SK-N-SH treated with all-trans-retinoic acid at 6 μM for 48 hours (cell line): ENCODE measurements at regions not wholly inside any gene's neighbourhood (a gene's known extent, or its start where the extent isn't known, plus 50 kb on each side); places are given as distances from the start of the nearest gene placed in this dataset.

Experiments used
- ATAC-seq: fragments of 200-7000 bp; cut with Tn5 transposase; 3 replicates; pipeline ENCODE4 v1.9.1; 2020; ENCODE audit warnings: mild to moderate bottlenecking, moderate library complexity
- ARNTL ChIP-seq: fragments of 450-650 bp; formaldehyde crosslinking; IDR thresholded peaks from 2 replicates; pipeline ENCODE4 v1.5.0; 2020; ENCODE audit warnings: low read depth, mild to moderate bottlenecking, moderate library complexity, borderline replicate concordance
- BACH2 ChIP-seq: fragments of 250-450 bp; sonication (Bioruptor Pico); IDR thresholded peaks from 2 replicates; pipeline ENCODE4 v1.9.0; 2021; ENCODE audit warnings: mild to moderate bottlenecking, borderline replicate concordance
- ESRRG ChIP-seq: fragments of 250-450 bp; sonication (Bioruptor Pico); IDR thresholded peaks from 2 replicates; pipeline ENCODE4 v1.6.1; 2021; ENCODE audit warnings: mild to moderate bottlenecking
- GLIS3 ChIP-seq: fragments of 250-450 bp; sonication (Bioruptor Pico); IDR thresholded peaks from 2 replicates; pipeline ENCODE4 v1.5.0; 2020; ENCODE audit warnings: mild to moderate bottlenecking, moderate library complexity
- ISL1 ChIP-seq: fragments of 250-450 bp; sonication (Bioruptor Pico); IDR thresholded peaks from 2 replicates; pipeline ENCODE4 v2.1.2; 2022; ENCODE audit warnings: mild to moderate bottlenecking, moderate library complexity
- OSR1 ChIP-seq: fragments of 250-450 bp; sonication (Bioruptor Pico); IDR thresholded peaks from 2 replicates; pipeline ENCODE4 v1.8.0; 2022; ENCODE audit warnings: moderate library complexity, mild to moderate bottlenecking, inconsistent platforms
- PPARA ChIP-seq: fragments of 250-450 bp; sonication (Bioruptor Pico); IDR thresholded peaks from 2 replicates; pipeline ENCODE4 v1.5.0; 2020; ENCODE audit warnings: mild to moderate bottlenecking, borderline replicate concordance
- RARB ChIP-seq: fragments of 250-450 bp; sonication (Bioruptor Pico); IDR thresholded peaks from 2 replicates; pipeline ENCODE4 v1.8.0; 2021; ENCODE audit warnings: mild to moderate bottlenecking, moderate library complexity
- SNAI2 ChIP-seq: fragments of 250-450 bp; sonication (Bioruptor Pico); IDR thresholded peaks from 2 replicates; pipeline ENCODE4 v1.5.0; 2020; ENCODE audit warnings: mild to moderate bottlenecking, moderate library complexity
- TCF4 ChIP-seq: fragments of 250-450 bp; sonication (Bioruptor Pico); IDR thresholded peaks from 2 replicates; pipeline ENCODE4 v1.8.0; 2021; ENCODE audit warnings: mild to moderate bottlenecking, moderate library complexity, borderline replicate concordance
- ZC3H10 ChIP-seq: fragments of 250-450 bp; sonication (Bioruptor Pico); IDR thresholded peaks from 2 replicates; pipeline ENCODE4 v1.5.1; 2021; ENCODE audit warnings: mild to moderate bottlenecking, moderate library complexity
- ZFP3 ChIP-seq: fragments of 250-450 bp; sonication (Bioruptor Pico); IDR thresholded peaks from 2 replicates; pipeline ENCODE4 v1.5.0; 2020; ENCODE audit warnings: mild to moderate bottlenecking, moderate library complexity
- ZFP30 ChIP-seq: fragments of 450-650 bp; formaldehyde crosslinking; IDR thresholded peaks from 2 replicates; pipeline ENCODE4 v1.5.0; 2022; ENCODE audit warnings: mild to moderate bottlenecking, moderate library complexity
- ZNF565 ChIP-seq: fragments of 450-650 bp; formaldehyde crosslinking; conservative IDR thresholded peaks from 2 replicates; pipeline ENCODE4 v1.5.0; 2020; ENCODE audit warnings: low read depth, mild to moderate bottlenecking, moderate library complexity
- ZNF70 ChIP-seq: fragments of 450-650 bp; formaldehyde crosslinking; IDR thresholded peaks from 2 replicates; pipeline ENCODE4 v1.5.0; 2020; ENCODE audit warnings: mild to moderate bottlenecking, moderate library complexity
- ZNF8 ChIP-seq: fragments of 450-650 bp; formaldehyde crosslinking; IDR thresholded peaks from 2 replicates; pipeline ENCODE4 v1.5.0; 2020; ENCODE audit warnings: mild to moderate bottlenecking, moderate library complexity
- TF ChIP-seq, protein P1 (sequence below): fragments of 250-450 bp; sonication (Bioruptor Pico); IDR thresholded peaks from 2 replicates; pipeline ENCODE4 v1.8.0; 2020; ENCODE audit warnings: mild to moderate bottlenecking, moderate library complexity, borderline replicate concordance
- TF ChIP-seq, protein P2 (sequence below): fragments of 250-450 bp; sonication (Bioruptor Pico); IDR thresholded peaks from 2 replicates; pipeline ENCODE4 v1.5.1; 2020; ENCODE audit warnings: low read depth, mild to moderate bottlenecking, moderate library complexity
- TF ChIP-seq, protein P3 (sequence below): fragments of 250-450 bp; sonication (Bioruptor Pico); IDR thresholded peaks from 2 replicates; pipeline ENCODE4 v1.5.0; 2020; ENCODE audit warnings: mild to moderate bottlenecking, moderate library complexity
- TF ChIP-seq, protein P4 (sequence below): fragments of 250-450 bp; sonication (Bioruptor Pico); IDR thresholded peaks from 2 replicates; pipeline ENCODE4 v1.8.0; 2021; ENCODE audit warnings: low read depth, mild to moderate bottlenecking, moderate library complexity, borderline replicate concordance

DNA sequence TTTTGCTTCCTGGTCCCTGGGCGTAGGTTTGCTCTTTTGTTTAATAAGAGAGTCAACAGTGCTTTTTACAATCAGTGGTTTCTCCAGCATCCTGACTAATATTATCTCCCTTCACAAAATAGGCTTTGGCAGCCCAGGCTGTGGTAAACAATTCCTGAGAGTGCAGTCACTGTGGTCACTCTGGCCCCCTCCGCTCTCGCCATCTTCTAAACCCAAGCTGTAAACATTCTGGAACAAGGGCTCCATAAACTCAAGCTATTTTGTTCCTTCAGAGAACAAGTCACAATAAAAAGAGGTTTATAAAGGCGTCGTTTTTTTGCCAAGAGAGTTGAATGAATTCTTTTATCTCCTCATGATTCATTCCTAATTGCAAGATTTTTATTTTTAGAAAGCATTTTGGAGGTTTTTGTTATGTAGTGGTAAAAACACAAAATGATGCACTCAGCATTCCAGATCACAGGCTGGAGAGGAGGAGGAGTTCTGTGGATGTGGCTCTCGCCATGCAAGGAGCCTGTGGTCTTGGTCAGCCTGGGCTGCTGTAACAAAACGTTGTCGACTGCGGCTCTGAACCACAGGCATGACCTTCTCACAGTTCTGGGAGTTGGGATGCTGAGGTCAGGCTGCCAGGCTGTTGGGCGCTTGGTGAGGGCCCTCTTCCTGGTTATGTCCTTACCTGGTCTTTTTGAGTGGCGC, 486.4 kb upstream of the FAT1 start:
- ATAC-seq = no peak
- no peak for TF ChIP-seq ZNF8 (CRISPR knock-in tag)
- no peak for TF ChIP-seq PPARA
- no peak for TF ChIP-seq ZFP30 (CRISPR knock-in tag)
- TF ChIP-seq OSR1 (CRISPR knock-in tag) = no peak
- TF ChIP-seq ZNF565 = no peak

DNA sequence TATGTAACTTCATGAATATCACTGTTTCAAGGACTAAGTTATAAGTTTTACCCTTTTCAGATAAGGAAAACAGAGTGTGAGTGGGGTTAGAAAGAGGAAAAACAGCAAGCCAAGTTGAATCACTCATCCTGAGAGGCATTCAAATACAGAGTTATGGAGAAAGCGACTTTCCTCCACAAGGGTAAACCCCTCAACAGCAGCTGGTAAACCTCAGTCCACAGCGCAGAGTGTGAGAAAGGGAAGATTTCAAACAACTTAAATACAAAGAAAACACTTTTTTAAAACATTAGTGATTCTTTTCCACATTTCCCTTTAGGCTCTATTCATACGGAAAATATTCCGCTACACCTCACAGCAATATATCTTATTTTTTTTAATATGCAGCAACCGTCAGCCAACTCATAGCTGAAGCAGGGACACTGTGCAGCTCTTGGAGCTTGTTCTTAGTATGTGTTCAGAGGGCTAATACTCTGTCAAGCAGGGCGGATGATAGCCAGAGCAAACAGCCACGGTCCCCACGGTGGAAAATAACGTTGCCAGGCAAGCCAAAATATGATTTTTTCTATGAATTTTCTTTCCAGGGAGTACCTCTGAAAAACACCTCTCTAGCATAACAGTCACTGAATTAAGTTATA, 488.9 kb upstream of the FAT1 start:
- no peak for TF ChIP-seq ZC3H10
- no peak for TF ChIP-seq ESRRG (CRISPR knock-in tag)
- TF ChIP-seq, protein P1, sequence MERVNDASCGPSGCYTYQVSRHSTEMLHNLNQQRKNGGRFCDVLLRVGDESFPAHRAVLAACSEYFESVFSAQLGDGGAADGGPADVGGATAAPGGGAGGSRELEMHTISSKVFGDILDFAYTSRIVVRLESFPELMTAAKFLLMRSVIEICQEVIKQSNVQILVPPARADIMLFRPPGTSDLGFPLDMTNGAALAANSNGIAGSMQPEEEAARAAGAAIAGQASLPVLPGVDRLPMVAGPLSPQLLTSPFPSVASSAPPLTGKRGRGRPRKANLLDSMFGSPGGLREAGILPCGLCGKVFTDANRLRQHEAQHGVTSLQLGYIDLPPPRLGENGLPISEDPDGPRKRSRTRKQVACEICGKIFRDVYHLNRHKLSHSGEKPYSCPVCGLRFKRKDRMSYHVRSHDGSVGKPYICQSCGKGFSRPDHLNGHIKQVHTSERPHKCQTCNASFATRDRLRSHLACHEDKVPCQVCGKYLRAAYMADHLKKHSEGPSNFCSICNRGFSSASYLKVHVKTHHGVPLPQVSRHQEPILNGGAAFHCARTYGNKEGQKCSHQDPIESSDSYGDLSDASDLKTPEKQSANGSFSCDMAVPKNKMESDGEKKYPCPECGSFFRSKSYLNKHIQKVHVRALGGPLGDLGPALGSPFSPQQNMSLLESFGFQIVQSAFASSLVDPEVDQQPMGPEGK = no peak
- no peak for TF ChIP-seq ZFP3 (CRISPR knock-in tag)
- TF ChIP-seq, protein P2, sequence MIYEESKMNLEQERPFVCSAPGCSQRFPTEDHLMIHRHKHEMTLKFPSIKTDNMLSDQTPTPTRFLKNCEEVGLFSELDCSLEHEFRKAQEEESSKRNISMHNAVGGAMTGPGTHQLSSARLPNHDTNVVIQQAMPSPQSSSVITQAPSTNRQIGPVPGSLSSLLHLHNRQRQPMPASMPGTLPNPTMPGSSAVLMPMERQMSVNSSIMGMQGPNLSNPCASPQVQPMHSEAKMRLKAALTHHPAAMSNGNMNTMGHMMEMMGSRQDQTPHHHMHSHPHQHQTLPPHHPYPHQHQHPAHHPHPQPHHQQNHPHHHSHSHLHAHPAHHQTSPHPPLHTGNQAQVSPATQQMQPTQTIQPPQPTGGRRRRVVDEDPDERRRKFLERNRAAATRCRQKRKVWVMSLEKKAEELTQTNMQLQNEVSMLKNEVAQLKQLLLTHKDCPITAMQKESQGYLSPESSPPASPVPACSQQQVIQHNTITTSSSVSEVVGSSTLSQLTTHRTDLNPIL (CRISPR knock-in tag) = no peak
- TF ChIP-seq, protein P3, sequence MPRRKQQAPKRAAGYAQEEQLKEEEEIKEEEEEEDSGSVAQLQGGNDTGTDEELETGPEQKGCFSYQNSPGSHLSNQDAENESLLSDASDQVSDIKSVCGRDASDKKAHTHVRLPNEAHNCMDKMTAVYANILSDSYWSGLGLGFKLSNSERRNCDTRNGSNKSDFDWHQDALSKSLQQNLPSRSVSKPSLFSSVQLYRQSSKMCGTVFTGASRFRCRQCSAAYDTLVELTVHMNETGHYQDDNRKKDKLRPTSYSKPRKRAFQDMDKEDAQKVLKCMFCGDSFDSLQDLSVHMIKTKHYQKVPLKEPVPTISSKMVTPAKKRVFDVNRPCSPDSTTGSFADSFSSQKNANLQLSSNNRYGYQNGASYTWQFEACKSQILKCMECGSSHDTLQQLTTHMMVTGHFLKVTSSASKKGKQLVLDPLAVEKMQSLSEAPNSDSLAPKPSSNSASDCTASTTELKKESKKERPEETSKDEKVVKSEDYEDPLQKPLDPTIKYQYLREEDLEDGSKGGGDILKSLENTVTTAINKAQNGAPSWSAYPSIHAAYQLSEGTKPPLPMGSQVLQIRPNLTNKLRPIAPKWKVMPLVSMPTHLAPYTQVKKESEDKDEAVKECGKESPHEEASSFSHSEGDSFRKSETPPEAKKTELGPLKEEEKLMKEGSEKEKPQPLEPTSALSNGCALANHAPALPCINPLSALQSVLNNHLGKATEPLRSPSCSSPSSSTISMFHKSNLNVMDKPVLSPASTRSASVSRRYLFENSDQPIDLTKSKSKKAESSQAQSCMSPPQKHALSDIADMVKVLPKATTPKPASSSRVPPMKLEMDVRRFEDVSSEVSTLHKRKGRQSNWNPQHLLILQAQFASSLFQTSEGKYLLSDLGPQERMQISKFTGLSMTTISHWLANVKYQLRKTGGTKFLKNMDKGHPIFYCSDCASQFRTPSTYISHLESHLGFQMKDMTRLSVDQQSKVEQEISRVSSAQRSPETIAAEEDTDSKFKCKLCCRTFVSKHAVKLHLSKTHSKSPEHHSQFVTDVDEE (CRISPR knock-in tag) = no peak
- TF ChIP-seq RARB = no peak
- TF ChIP-seq BACH2 (CRISPR knock-in tag) = no peak
- TF ChIP-seq ISL1 = no peak
- TF ChIP-seq TCF4 = no peak
- no peak for TF ChIP-seq ZFP30 (CRISPR knock-in tag)
- TF ChIP-seq OSR1 (CRISPR knock-in tag) = no peak
- ATAC-seq = no peak

DNA sequence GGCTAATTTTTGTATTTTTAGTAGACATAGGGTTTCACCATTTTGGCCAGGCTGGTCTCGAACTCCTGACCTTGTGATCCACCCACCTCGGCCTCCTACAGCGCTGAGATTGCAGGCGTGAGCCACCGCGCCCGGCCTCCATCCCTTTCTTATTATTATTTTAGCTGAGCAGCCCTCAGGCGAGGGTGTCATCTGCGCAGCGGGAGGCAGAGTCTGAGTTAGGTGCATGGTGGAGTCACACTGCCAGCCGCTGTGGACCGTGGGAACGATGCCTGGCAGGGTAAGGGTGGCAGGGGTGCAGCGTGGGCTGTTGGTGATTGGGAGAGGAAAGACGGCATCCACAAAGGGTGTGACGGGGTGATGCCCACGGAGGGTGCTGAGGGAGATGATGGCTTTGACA, 491.8 kb upstream of the FAT1 start:
- ATAC-seq = no peak
- TF ChIP-seq, protein P4, sequence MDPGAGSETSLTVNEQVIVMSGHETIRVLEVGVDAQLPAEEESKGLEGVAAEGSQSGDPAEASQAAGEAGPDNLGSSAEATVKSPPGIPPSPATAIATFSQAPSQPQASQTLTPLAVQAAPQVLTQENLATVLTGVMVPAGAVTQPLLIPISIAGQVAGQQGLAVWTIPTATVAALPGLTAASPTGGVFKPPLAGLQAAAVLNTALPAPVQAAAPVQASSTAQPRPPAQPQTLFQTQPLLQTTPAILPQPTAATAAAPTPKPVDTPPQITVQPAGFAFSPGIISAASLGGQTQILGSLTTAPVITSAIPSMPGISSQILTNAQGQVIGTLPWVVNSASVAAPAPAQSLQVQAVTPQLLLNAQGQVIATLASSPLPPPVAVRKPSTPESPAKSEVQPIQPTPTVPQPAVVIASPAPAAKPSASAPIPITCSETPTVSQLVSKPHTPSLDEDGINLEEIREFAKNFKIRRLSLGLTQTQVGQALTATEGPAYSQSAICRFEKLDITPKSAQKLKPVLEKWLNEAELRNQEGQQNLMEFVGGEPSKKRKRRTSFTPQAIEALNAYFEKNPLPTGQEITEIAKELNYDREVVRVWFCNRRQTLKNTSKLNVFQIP = no peak
- TF ChIP-seq BACH2 (CRISPR knock-in tag) = no peak
- no peak for TF ChIP-seq RARB

DNA sequence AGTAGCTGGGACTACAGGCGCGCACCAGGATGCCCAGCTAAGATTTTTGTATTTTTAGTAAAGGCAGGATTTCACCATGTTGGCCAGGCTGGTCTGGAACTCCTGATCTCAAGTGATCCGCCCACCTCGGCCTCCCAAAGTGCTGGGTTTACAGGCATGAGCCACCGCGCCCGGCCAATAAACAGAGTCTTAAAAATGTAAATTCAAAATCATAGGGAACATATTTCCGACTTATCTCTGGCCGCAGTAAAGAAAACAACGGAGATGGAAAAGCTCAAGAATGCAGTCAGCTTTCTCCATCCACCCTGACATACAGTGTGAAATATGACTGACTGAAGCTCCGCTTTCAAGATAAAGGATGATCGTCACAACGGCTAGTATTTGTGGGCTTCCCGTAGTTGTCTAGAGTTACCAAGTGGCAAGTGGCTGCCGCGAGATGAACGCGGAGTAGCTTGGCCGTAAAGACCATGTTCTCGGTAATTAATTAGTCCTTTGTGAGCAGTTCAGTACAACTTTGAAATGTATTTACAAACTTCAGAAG, 495.1 kb upstream of the FAT1 start:
- no peak for ATAC-seq
- TF ChIP-seq TCF4 (no peak), ZNF565 (no peak), BACH2 (CRISPR knock-in tag) (no peak), SNAI2 (CRISPR knock-in tag) (no peak), ISL1 (no peak), ZNF70 (CRISPR knock-in tag) (no peak), PPARA (no peak), RARB (no peak)

DNA sequence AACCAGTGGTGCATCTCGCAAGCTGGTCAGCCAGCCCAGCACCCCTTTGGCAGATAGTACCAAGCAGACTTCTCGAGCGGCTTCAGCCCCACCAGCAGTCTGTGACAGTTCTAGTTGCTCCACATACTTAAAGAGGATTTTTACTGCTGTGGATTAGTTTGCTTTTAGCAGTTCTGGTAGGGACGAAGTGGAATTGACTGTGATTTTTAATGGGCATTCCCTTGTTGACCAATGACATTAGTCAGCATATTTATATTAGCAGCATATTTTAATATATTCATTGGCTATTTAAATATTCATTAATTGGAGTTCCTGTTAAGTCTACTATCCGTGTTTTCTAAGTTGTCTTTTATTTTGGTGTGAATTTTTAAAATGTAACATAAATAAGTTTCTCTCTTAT, 500.9 kb upstream of the FAT1 start:
- TF ChIP-seq ISL1 = no peak
- TF ChIP-seq OSR1 (CRISPR knock-in tag) = no peak
- TF ChIP-seq GLIS3 (CRISPR knock-in tag) = no peak
- TF ChIP-seq ZNF8 (CRISPR knock-in tag) = no peak
- TF ChIP-seq ARNTL (CRISPR knock-in tag) = no peak
- TF ChIP-seq, all 23 proteins: peak for 0
- ATAC-seq = no peak
